ENCODE measurements at regions not wholly inside any gene's neighbourhood (a gene's known extent, or its start where the extent isn't known, plus 50 kb on each side); places are given as distances from the start of the nearest gene placed in this dataset.

DNA sequence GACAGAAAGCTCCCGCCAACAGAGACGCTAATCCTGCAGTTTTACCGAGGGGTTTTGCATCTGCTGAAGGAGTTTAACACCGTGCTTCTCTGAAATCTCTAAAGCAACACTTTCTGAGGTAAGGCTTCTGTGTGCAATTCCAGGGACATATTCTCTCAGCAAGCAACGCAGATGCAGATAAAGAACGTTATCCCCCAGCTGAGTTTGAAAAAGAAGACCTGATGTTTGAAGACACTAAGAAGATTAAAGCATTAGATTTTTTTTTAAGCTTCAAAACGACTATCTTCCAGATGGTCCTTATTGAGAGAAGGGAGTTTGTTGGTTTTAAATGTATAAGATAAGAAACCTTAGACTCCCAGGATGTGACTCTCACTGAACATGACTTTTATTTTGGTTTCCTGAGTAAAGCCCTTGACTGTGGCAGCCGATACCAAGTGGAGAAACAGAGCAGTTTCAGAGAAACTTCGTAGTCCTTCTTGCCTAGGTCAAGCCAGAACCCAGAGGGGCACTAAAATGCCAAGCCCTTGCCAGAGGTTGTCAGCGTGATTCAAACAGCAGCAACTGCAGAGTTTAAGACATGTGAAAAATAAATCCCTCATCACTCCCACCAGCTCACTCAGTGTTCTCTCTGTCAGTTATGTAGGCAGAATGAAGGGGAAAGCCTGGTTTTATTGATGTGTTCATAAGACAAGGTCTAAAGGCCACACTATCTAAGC, 353.3 kb upstream of the CNR1 start:
- no peak for DNase-seq
- H3K9me3 ChIP-seq: no peaks in the 10 kb centered on the region
- no peaks in the 10 kb centered on the region for H3K27me3 ChIP-seq
- peaks cover 0 to 5% (median 0%) of the 10 kb centered on the region in 4 donors for H3K4me1 ChIP-seq
- no peaks in the 10 kb centered on the region for H3K36me3 ChIP-seq
- TF ChIP-seq, protein P1, sequence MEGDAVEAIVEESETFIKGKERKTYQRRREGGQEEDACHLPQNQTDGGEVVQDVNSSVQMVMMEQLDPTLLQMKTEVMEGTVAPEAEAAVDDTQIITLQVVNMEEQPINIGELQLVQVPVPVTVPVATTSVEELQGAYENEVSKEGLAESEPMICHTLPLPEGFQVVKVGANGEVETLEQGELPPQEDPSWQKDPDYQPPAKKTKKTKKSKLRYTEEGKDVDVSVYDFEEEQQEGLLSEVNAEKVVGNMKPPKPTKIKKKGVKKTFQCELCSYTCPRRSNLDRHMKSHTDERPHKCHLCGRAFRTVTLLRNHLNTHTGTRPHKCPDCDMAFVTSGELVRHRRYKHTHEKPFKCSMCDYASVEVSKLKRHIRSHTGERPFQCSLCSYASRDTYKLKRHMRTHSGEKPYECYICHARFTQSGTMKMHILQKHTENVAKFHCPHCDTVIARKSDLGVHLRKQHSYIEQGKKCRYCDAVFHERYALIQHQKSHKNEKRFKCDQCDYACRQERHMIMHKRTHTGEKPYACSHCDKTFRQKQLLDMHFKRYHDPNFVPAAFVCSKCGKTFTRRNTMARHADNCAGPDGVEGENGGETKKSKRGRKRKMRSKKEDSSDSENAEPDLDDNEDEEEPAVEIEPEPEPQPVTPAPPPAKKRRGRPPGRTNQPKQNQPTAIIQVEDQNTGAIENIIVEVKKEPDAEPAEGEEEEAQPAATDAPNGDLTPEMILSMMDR (IDR thresholded peaks at IDR 0.05): no peak
- intact Hi-C loops (cut with DNase I; ENCODE audit: low total_unique reads): no loop called here
- no peak overlapping the region for H3K27ac ChIP-seq
- H3K4me3 ChIP-seq: no peak overlapping the region

DNA sequence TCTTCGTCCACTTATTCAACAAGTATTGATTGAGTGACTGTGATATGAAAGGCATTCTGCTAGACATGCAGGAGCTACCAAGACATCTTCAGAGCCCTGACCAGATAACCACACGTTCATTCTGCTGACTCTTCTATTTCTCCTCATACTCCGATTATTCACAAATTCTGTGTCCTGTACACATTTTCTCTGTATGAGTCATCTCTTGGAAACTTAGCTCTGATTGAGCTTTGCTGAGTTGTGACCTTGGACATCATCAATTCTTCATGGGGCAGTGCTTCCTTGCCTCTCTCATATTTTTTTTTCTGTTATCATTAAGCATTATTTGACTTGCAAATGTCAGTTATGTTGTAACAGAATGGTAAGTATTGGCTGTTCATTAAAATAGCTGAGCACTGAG, 351.6 kb upstream of the CNR1 start:
- no peaks in the 10 kb centered on the region for H3K9me3 ChIP-seq
- intact Hi-C loops (cut with DNase I; ENCODE audit: low total_unique reads): no loop called here
- H3K27ac ChIP-seq: no peak overlapping the region
- no peaks in the 10 kb centered on the region for H3K27me3 ChIP-seq
- no peaks in the 10 kb centered on the region for H3K36me3 ChIP-seq
- peaks cover 0 to 5% (median 0%) of the 10 kb centered on the region in 4 donors for H3K4me1 ChIP-seq
- no peak overlapping the region for H3K4me3 ChIP-seq
- DNase-seq: no peak
- TF ChIP-seq, protein P1 (IDR thresholded peaks at IDR 0.05): no peak

DNA sequence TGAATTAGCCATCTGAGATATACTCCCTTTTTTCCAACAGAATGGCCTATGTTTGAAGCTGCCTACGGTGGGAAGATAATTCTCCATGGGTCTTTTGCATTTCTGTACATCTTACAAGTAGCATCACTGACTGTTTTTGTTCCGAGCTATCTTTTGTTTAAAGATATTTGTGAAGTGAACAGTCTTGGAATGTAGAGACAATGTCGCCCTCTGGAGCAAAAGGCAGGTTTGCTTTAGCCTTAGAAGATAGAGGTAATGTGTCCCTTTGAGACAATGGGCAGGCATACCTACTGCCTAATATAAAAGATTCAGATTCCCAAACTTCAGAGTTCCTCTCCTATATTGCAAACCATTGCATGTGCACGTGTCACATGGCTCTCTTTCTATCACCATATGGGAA, 347.8 kb upstream of the CNR1 start:
- Histone ChIP-seq H3K4me3 (no peak overlapping the region), H3K27ac (no peak overlapping the region), H3K9me3 (no peaks in the 10 kb centered on the region), H3K36me3 (no peaks in the 10 kb centered on the region), H3K4me1 (no peaks in the 10 kb centered on the region), H3K27me3 (no peaks in the 10 kb centered on the region)
- TF ChIP-seq, protein P1 (IDR thresholded peaks at IDR 0.05): no peak
- intact Hi-C loops (cut with DNase I; ENCODE audit: low total_unique reads): no loop called here
- no peak for DNase-seq

DNA sequence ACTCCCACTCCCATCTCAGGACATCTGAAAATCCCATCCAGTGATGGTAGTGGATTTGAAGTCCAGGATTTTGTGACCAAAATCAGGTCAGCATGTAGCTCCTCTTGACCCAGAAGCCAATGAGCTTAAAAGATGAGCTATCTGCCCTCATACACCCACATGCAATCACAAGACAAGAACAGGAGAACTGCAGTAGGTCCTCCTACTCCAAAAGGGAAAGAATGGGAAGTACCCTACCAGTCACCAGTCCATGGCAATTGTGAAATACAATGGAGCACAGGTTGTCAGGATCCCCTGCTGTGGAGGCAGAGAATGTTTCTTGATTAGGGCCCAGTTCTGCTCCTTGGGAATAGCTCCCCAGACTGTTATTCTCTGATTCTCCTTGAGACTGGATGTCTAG, 347.3 kb upstream of the CNR1 start:
- H3K4me1 ChIP-seq: no peaks in the 10 kb centered on the region
- no peak overlapping the region for H3K4me3 ChIP-seq
- H3K36me3 ChIP-seq: no peaks in the 10 kb centered on the region
- no peaks in the 10 kb centered on the region for H3K9me3 ChIP-seq
- no peak for DNase-seq
- intact Hi-C loops (cut with DNase I; ENCODE audit: low total_unique reads): no loop called here
- H3K27me3 ChIP-seq: no peaks in the 10 kb centered on the region
- no peak overlapping the region for H3K27ac ChIP-seq
- TF ChIP-seq, protein P1 (IDR thresholded peaks at IDR 0.05): no peak

DNA sequence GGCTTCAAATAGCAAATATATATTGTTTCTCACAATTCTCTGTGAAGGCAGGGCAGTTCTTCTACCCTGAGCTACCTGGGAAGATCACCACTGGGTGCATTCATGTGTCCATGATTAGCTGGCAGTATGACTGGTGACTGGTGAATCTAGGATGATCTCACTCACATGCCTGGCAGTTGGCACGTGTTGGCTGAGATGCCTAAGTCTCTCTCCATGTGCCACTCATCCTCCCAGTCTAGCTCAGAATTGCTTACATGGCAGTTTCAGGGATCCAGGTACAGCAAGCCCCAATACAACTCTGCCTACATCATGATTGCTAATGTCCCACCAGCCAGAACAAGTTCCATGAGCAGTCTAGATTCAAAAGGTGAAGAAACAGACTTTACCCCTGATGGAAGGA, 346.8 kb upstream of the CNR1 start:
- intact Hi-C loops (cut with DNase I; ENCODE audit: low total_unique reads): no loop called here
- Histone ChIP-seq H3K4me1 (no peaks in the 10 kb centered on the region), H3K36me3 (no peaks in the 10 kb centered on the region), H3K4me3 (no peak overlapping the region), H3K9me3 (peaks cover 0 to 2% (median 0%) of the 10 kb centered on the region in 3 donors), H3K27me3 (no peaks in the 10 kb centered on the region), H3K27ac (no peak overlapping the region)
- DNase-seq: no peak
- TF ChIP-seq, protein P1 (IDR thresholded peaks at IDR 0.05): no peak
